ENCODE measurements at regions not wholly inside any gene's neighbourhood (a gene's known extent, or its start where the extent isn't known, plus 50 kb on each side); places are given as distances from the start of the nearest gene placed in this dataset.
"Not testable (repeated sequence)": the region's sequence is repeated elsewhere in the genome, so short reads cannot be mapped to it uniquely, and the experiment has no call there.

DNA sequence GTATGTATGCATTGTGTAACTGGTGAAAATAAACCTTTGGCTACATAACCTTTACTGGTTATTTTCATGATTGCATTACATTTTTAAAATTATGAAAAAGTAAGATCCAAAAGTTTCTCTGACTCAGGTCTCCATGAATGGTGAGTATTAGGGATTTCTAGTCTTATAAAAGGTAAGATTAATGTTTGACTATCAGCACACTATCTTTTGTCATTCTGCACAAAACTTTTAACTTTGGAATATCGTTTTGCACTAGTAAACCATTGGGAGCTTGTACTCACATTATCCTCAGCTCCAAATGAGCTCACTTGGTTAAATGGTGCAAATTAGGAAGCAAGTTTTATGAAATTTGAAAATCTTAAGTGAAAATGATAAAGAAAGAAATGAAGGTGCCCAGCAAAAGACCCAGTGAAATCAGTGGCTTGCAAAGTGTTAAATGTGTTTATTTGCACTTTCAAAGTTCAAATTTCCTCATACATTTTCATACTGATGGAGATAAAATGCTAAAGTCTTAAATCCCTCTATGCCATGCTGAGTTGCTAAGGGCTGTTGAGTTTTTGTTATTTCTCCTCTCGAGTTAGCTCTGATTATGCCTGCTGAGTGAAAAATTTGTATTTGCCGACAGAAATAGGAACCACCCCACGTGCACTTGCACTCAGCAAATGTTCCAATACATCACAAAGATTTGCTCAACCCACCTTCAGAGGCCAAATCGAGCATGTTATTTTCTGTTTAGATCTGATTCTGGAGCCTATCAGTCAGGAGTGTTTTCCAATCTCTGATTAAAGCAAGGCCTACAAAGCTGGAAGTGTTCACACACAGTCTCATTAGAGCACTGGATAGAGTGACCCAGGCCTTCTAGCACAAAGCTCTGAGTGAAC lies 885.7 kb downstream of the NR2F1-AS1 start:
- no peak overlapping the region for H4K12ac ChIP-seq (ENCODE audit: low read depth, low read length)
- no peaks in the 10 kb centered on the region for H3K9me3 ChIP-seq (ENCODE audit: insufficient read depth, low read depth, low read length)

DNA sequence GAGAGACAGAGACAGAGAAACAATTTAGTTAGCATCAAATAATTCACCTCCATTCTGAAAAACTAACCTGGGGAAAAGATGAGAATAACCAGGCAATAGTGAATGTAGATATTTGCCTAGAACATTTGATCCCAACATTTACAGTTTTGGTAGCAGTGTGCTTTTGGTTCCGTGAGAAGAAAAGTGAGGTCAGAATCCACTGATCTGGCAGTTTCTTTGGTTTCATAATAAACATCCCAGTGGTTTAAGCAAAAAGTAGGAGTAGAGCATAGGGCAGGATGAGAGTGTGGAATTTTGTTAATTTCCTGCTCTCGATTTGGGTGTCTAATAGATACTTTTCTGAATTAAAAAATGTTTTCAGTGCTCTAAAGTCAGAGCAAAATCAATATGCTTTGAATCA lies 887.0 kb downstream of the NR2F1-AS1 start:
- Histone ChIP-seq H3K4ac (ENCODE audit: low read depth, low read length) (no peak overlapping the region), H3K4me1 (ENCODE audit: control insufficient read depth in 1 of 2, insufficient read depth in 2 of 2, low read length in 2 of 2) (no peaks in the 10 kb centered on the region), H3K4me2 (ENCODE audit: low read length) (no peak overlapping the region), H4K91ac (ENCODE audit: low read depth, low read length) (no peak overlapping the region), H2BK5ac (ENCODE audit: low read depth, low read length, poor library complexity) (no peak overlapping the region), H3K9me3 (ENCODE audit: insufficient read depth, low read depth, low read length) (no peaks in the 10 kb centered on the region), H2BK12ac (ENCODE audit: low read length) (no peak overlapping the region), H3K27me3 (ENCODE audit: insufficient read depth, low read length) (no peaks in the 10 kb centered on the region), H3K4me3 (ENCODE audit: low read depth, low read length) (no peak overlapping the region), H3K27ac (ENCODE audit: low read depth, low read length) (no peak overlapping the region), H3K79me1 (ENCODE audit: low read length) (no peaks in the 10 kb centered on the region), H3K18ac (ENCODE audit: low read length) (no peak overlapping the region), H4K8ac (ENCODE audit: low read depth, low read length) (no peak overlapping the region), H2AFZ (ENCODE audit: insufficient read depth, low read length, poor library complexity) (no peak overlapping the region), H3K9ac (ENCODE audit: low read length) (no peak overlapping the region), H3K36me3 (ENCODE audit: control insufficient read depth in 1 of 2, insufficient read depth in 2 of 2, low read length in 2 of 2) (no peaks in the 10 kb centered on the region), H3K23ac (ENCODE audit: low read length) (no peak overlapping the region), H4K12ac (ENCODE audit: low read depth, low read length) (no peak overlapping the region), H3K79me2 (ENCODE audit: control insufficient read depth, insufficient read depth, low read length, poor library complexity) (no peaks in the 10 kb centered on the region), H2BK120ac (ENCODE audit: insufficient read depth, low read length, poor library complexity) (no peak overlapping the region), H3K14ac (ENCODE audit: low read length) (no peak overlapping the region), H2AK5ac (ENCODE audit: low read length) (no peak overlapping the region)
- no peak for DNase-seq
- WGBS (ENCODE audit: extremely low coverage, insufficient coverage, insufficient read length) = no CpG with 5 or more reads among the region's 2 CpGs

More for the DNA sequence above, 885.7 kb downstream of the NR2F1-AS1 start:
- no peak overlapping the region for H2BK12ac ChIP-seq (ENCODE audit: low read length)
- H3K18ac ChIP-seq (ENCODE audit: low read length) = no peak overlapping the region
- no peak overlapping the region for H3K4me3 ChIP-seq (ENCODE audit: low read depth, low read length)
- H3K27ac ChIP-seq (ENCODE audit: low read depth, low read length) = no peak overlapping the region
- H2BK5ac ChIP-seq (ENCODE audit: low read depth, low read length, poor library complexity) = no peak overlapping the region
- no peak overlapping the region for H3K9ac ChIP-seq (ENCODE audit: low read length)
- no peak overlapping the region for H3K14ac ChIP-seq (ENCODE audit: low read length)
- no peak overlapping the region for H3K4me2 ChIP-seq (ENCODE audit: low read length)
- H4K91ac ChIP-seq (ENCODE audit: low read depth, low read length) = no peak overlapping the region
- no peak overlapping the region for H3K23ac ChIP-seq (ENCODE audit: low read length)
- no peak overlapping the region for H4K8ac ChIP-seq (ENCODE audit: low read depth, low read length)
- no peaks in the 10 kb centered on the region for H3K4me1 ChIP-seq (ENCODE audit: control insufficient read depth in 1 of 2, insufficient read depth in 2 of 2, low read length in 2 of 2)
- no CpG with 5 or more reads among the region's 5 CpGs for WGBS (ENCODE audit: extremely low coverage, insufficient coverage, insufficient read length)
- no peak overlapping the region for H2BK120ac ChIP-seq (ENCODE audit: insufficient read depth, low read length, poor library complexity)
- no peaks in the 10 kb centered on the region for H3K79me2 ChIP-seq (ENCODE audit: control insufficient read depth, insufficient read depth, low read length, poor library complexity)
- H3K79me1 ChIP-seq (ENCODE audit: low read length) = no peaks in the 10 kb centered on the region
- H3K4ac ChIP-seq (ENCODE audit: low read depth, low read length) = no peak overlapping the region
- no peaks in the 10 kb centered on the region for H3K36me3 ChIP-seq (ENCODE audit: control insufficient read depth in 1 of 2, insufficient read depth in 2 of 2, low read length in 2 of 2)
- H2AFZ ChIP-seq (ENCODE audit: insufficient read depth, low read length, poor library complexity) = no peak overlapping the region
- no peaks in the 10 kb centered on the region for H3K27me3 ChIP-seq (ENCODE audit: insufficient read depth, low read length)
- DNase-seq = no peak
- no peak overlapping the region for H2AK5ac ChIP-seq (ENCODE audit: low read length)

DNA sequence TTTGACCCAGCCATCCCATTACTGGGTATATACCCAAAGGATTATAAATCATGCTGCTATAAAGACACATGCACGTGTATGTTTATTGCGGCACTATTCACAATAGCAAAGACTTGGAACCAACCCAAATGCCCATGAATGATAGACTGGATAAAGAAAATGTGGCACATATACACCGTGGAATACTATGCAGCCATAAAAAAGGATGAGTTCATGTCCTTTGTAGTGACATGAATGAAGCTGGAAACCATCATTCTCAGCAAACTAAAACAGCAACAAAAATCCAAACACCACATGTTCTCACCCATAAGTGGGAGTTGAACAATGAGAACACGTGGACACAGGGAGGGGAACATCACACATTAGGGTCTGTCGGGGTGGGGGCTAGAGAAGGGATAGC lies 889.1 kb downstream of the NR2F1-AS1 start:
- H3K9me3 ChIP-seq (ENCODE audit: insufficient read depth, low read depth, low read length); H3K9ac ChIP-seq (ENCODE audit: low read length); H3K23ac ChIP-seq (ENCODE audit: low read length); H2BK120ac ChIP-seq (ENCODE audit: insufficient read depth, low read length, poor library complexity); H3K27me3 ChIP-seq (ENCODE audit: insufficient read depth, low read length); H4K8ac ChIP-seq (ENCODE audit: low read depth, low read length); H4K91ac ChIP-seq (ENCODE audit: low read depth, low read length); H3K4ac ChIP-seq (ENCODE audit: low read depth, low read length); H2BK5ac ChIP-seq (ENCODE audit: low read depth, low read length, poor library complexity); H3K79me2 ChIP-seq (ENCODE audit: control insufficient read depth, insufficient read depth, low read length, poor library complexity); H3K27ac ChIP-seq (ENCODE audit: low read depth, low read length); H3K4me3 ChIP-seq (ENCODE audit: low read depth, low read length); H3K4me2 ChIP-seq (ENCODE audit: low read length); H3K14ac ChIP-seq (ENCODE audit: low read length); H3K36me3 ChIP-seq (ENCODE audit: control insufficient read depth in 1 of 2, insufficient read depth in 2 of 2, low read length in 2 of 2); H3K18ac ChIP-seq (ENCODE audit: low read length); H2AFZ ChIP-seq (ENCODE audit: insufficient read depth, low read length, poor library complexity); H3K79me1 ChIP-seq (ENCODE audit: low read length); H4K12ac ChIP-seq (ENCODE audit: low read depth, low read length); H3K4me1 ChIP-seq (ENCODE audit: control insufficient read depth in 1 of 2, insufficient read depth in 2 of 2, low read length in 2 of 2); H2BK12ac ChIP-seq (ENCODE audit: low read length); DNase-seq; H2AK5ac ChIP-seq (ENCODE audit: low read length): not testable (repeated sequence)
- WGBS (ENCODE audit: extremely low coverage, insufficient coverage, insufficient read length) = no CpG with 5 or more reads among the region's 5 CpGs

DNA sequence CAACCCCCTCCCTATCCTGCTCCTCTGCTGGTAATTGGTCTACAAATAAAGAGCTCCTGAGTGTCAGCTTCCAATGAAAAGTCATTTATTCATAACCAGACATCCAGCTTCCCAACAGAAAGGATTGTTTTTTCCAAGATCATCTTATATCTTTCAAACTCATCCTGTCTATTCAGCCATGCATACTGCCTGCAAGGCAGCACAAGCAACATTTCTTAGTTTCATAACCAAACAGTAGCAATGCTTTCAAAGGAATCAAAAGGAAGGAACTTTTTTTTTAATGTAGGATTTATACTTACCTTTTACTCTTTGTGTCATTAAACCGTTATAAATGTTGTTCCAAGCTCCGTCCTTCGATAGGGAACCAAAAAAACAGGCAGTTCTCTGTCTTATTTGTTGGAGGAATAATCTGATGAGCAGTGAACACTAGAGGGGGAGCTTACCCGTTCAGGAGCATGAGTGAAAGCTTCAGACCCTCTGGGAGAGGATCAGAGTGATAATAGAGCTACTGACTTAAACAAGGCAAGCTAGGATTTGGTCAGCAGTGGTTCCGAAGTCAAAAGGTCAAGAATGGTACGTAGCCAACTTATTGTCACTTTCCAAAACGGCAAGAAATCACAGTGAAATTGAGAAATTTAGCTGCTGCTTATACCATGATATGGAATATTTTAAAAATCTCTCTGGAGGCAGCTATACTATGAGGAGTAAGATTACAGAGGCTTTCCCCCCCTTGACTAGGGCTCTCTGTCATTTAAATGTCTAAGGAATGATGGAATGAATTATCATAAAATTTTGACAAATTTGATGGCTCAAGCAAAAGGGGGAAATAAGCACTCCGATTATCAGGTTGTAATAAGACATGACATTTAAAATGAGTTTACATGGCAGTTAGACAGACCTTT lies 892.9 kb downstream of the NR2F1-AS1 start:
- Histone ChIP-seq H2BK120ac (ENCODE audit: insufficient read depth, low read length, poor library complexity) (no peak overlapping the region), H3K4ac (ENCODE audit: low read depth, low read length) (no peak overlapping the region), H3K14ac (ENCODE audit: low read length) (no peak overlapping the region), H3K79me2 (ENCODE audit: control insufficient read depth, insufficient read depth, low read length, poor library complexity) (no peaks in the 10 kb centered on the region), H3K23ac (ENCODE audit: low read length) (no peak overlapping the region), H2AFZ (ENCODE audit: insufficient read depth, low read length, poor library complexity) (no peak overlapping the region), H3K9ac (ENCODE audit: low read length) (no peak overlapping the region), H2AK5ac (ENCODE audit: low read length) (no peak overlapping the region), H3K4me3 (ENCODE audit: low read depth, low read length) (no peak overlapping the region), H3K36me3 (ENCODE audit: control insufficient read depth in 1 of 2, insufficient read depth in 2 of 2, low read length in 2 of 2) (no peaks in the 10 kb centered on the region), H4K12ac (ENCODE audit: low read depth, low read length) (no peak overlapping the region), H3K4me2 (ENCODE audit: low read length) (no peak overlapping the region), H4K8ac (ENCODE audit: low read depth, low read length) (no peak overlapping the region), H3K9me3 (ENCODE audit: insufficient read depth, low read depth, low read length) (no peaks in the 10 kb centered on the region), H3K18ac (ENCODE audit: low read length) (no peak overlapping the region), H3K27ac (ENCODE audit: low read depth, low read length) (no peak overlapping the region), H3K79me1 (ENCODE audit: low read length) (no peaks in the 10 kb centered on the region), H2BK12ac (ENCODE audit: low read length) (no peak overlapping the region), H3K27me3 (ENCODE audit: insufficient read depth, low read length) (no peaks in the 10 kb centered on the region), H4K91ac (ENCODE audit: low read depth, low read length) (no peak overlapping the region), H3K4me1 (ENCODE audit: control insufficient read depth in 1 of 2, insufficient read depth in 2 of 2, low read length in 2 of 2) (no peaks in the 10 kb centered on the region), H2BK5ac (ENCODE audit: low read depth, low read length, poor library complexity) (no peak overlapping the region)
- no peak for DNase-seq
- WGBS (ENCODE audit: extremely low coverage, insufficient coverage, insufficient read length) = no CpG with 5 or more reads among the region's 8 CpGs
